WTC11 (cell line): ENCODE measurements at regions not wholly inside any gene's neighbourhood (a gene's known extent, or its start where the extent isn't known, plus 50 kb on each side); places are given as distances from the start of the nearest gene placed in this dataset.

Experiments used
- ATAC-seq: fragments of 200-7000 bp; cut with Tn5 transposase; 2 replicates; pipeline ENCODE4 v1.10.0; 2021; ENCODE audit warnings: mild to moderate bottlenecking, moderate library complexity
- CTCF ChIA-PET: fragments of 300-600 bp; sonication (Branson Sonifier 250); formaldehyde crosslinking; loops from one replicate; lab custom pipeline; 2021; ENCODE audit warnings: antibody characterized with exemption; lab: Charles Lee
- POLR2A ChIA-PET: fragments of 350-600 bp; sonication (Branson Sonifier 250); formaldehyde crosslinking; loops from one replicate; lab custom pipeline; 2021; ENCODE audit warnings: antibody characterized with exemption; lab: Charles Lee
- DNase-seq: peaks from one replicate; pipeline ENCODE4 v3.0.0; 2021; ENCODE audit warnings: low spot score
- H3K27ac Mint-ChIP-seq: 2 replicates; pipeline ENCODE4 v1.8.0; 2021; ENCODE audit warnings: mixed read lengths
- H3K27me3 Mint-ChIP-seq: 2 replicates; pipeline ENCODE4 v1.8.0; 2021; ENCODE audit warnings: low read depth, mild to moderate bottlenecking, moderate library complexity, mixed read lengths
- H3K36me3 Mint-ChIP-seq: 2 replicates; pipeline ENCODE4 v1.8.0; 2021; ENCODE audit warnings: mixed read lengths
- H3K4me1 Mint-ChIP-seq: 2 replicates; pipeline ENCODE4 v1.8.0; 2022; ENCODE audit warnings: mixed read lengths
- H3K4me3 Mint-ChIP-seq: 2 replicates; pipeline ENCODE4 v1.8.0; 2021; ENCODE audit warnings: mild to moderate bottlenecking, moderate library complexity, mixed read lengths
- H3K9me3 Mint-ChIP-seq: 2 replicates; pipeline ENCODE4 v1.8.0; 2021; ENCODE audit warnings: mixed read lengths
- CBFB ChIP-seq: sonication (generic); formaldehyde crosslinking; IDR thresholded peaks from 2 replicates; pipeline ENCODE4 v1.8.1; 2022; ENCODE audit warnings: mild to moderate bottlenecking, low read depth, missing genetic modification reagents
- NFE2L1 ChIP-seq: sonication (generic); formaldehyde crosslinking; IDR thresholded peaks from 2 replicates; pipeline ENCODE4 v1.8.1; 2023; ENCODE audit warnings: missing genetic modification reagents
- NFYB ChIP-seq: sonication (generic); formaldehyde crosslinking; conservative IDR thresholded peaks from 2 replicates; pipeline ENCODE4 v1.8.0; 2022; ENCODE audit warnings: low read depth, missing genetic modification reagents
- SMAD4 ChIP-seq: sonication (generic); formaldehyde crosslinking; IDR thresholded peaks from 2 replicates; pipeline ENCODE4 v1.8.0; 2022; ENCODE audit warnings: mild to moderate bottlenecking, missing genetic modification reagents
- TEAD4 ChIP-seq: sonication (generic); formaldehyde crosslinking; IDR thresholded peaks from 2 replicates; pipeline ENCODE4 v1.8.0; 2022; ENCODE audit warnings: mild to moderate bottlenecking, missing genetic modification reagents
- ZBTB21 ChIP-seq: sonication (generic); formaldehyde crosslinking; IDR thresholded peaks from 2 replicates; pipeline ENCODE4 v1.8.1; 2023; ENCODE audit warnings: mild to moderate bottlenecking, missing genetic modification reagents, borderline replicate concordance
- ZNF138 ChIP-seq: sonication (generic); formaldehyde crosslinking; conservative IDR thresholded peaks from 2 replicates; pipeline ENCODE4 v1.8.1; 2022; ENCODE audit warnings: mild to moderate bottlenecking, moderate library complexity, missing genetic modification reagents
- ZNF232 ChIP-seq: sonication (generic); formaldehyde crosslinking; IDR thresholded peaks from 2 replicates; pipeline ENCODE4 v1.8.0; 2022; ENCODE audit warnings: mild to moderate bottlenecking, missing genetic modification reagents
- TF ChIP-seq, protein P1 (sequence below): fragments of 250-450 bp; sonication (Bioruptor Pico); IDR thresholded peaks from 2 replicates; pipeline ENCODE4 v2.1.2; 2022; ENCODE audit warnings: mild to moderate bottlenecking, moderate library complexity
- TF ChIP-seq, protein P2 (sequence below): sonication (generic); formaldehyde crosslinking; IDR thresholded peaks from 2 replicates; pipeline ENCODE4 v1.8.1; 2022; ENCODE audit warnings: mild to moderate bottlenecking, missing genetic modification reagents, moderate library complexity, borderline replicate concordance
- TF ChIP-seq, protein P3 (sequence below): fragments of 250-450 bp; sonication (Bioruptor Pico); IDR thresholded peaks from 2 replicates; pipeline ENCODE4 v1.9.0; 2021; ENCODE audit warnings: mild to moderate bottlenecking
- TF ChIP-seq, protein P4 (sequence below): sonication (generic); formaldehyde crosslinking; conservative IDR thresholded peaks from 2 replicates; pipeline ENCODE4 v1.8.1; 2023; ENCODE audit warnings: mild to moderate bottlenecking, low read depth, missing genetic modification reagents, moderate library complexity
- TF ChIP-seq, protein P5 (sequence below): sonication (generic); formaldehyde crosslinking; IDR thresholded peaks from 2 replicates; pipeline ENCODE4 v1.8.1; 2023; ENCODE audit warnings: mild to moderate bottlenecking, missing genetic modification reagents, moderate library complexity
- TF ChIP-seq, protein P6 (sequence below): sonication (generic); formaldehyde crosslinking; IDR thresholded peaks from 2 replicates; pipeline ENCODE4 v1.8.0; 2023; ENCODE audit warnings: mild to moderate bottlenecking, missing genetic modification reagents
- TF ChIP-seq, protein P7 (sequence below): sonication (generic); formaldehyde crosslinking; IDR thresholded peaks from 2 replicates; pipeline ENCODE4 v1.8.1; 2023; ENCODE audit warnings: mild to moderate bottlenecking, missing genetic modification reagents, moderate library complexity

DNA sequence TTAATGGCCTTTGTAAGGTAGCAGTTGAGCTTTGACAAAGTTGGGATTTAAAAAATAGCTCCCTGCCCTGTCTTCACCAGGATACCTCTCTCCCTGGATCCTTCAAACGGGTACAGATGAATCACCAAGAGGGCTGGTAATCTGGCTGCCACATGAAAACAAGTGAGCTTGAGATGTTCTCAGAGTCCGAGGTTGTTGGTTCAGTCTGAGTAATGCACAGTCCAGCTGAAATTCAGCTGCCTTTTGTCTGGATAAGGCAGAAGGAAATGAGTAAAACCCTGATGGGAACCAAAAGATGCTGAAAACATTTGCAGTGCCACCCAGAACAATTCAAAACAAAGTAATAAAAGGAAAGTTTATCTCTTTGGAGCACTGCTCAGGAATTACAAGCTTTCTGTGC lies 86.8 kb downstream of the GJA1 start:
- H3K27me3 Mint-ChIP-seq: no peaks in the 10 kb centered on the region
- no peak overlapping the region for H3K4me3 Mint-ChIP-seq
- H3K36me3 Mint-ChIP-seq: no peaks in the 10 kb centered on the region
- TF ChIP-seq NFE2L1 (CRISPR knock-in tag) (no peak), CBFB (CRISPR knock-in tag) (no peak), TEAD4 (no peak), ZNF232 (no peak), ZBTB21 (CRISPR knock-in tag) (no peak), ZNF138 (CRISPR knock-in tag) (no peak), NFYB (CRISPR knock-in tag) (no peak), SMAD4 (CRISPR knock-in tag) (no peak)
- TF ChIP-seq, protein P1, sequence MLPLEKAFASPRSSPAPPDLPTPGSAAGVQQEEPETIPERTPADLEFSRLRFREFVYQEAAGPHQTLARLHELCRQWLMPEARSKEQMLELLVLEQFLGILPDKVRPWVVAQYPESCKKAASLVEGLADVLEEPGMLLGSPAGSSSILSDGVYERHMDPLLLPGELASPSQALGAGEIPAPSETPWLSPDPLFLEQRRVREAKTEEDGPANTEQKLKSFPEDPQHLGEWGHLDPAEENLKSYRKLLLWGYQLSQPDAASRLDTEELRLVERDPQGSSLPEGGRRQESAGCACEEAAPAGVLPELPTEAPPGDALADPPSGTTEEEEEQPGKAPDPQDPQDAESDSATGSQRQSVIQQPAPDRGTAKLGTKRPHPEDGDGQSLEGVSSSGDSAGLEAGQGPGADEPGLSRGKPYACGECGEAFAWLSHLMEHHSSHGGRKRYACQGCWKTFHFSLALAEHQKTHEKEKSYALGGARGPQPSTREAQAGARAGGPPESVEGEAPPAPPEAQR (CRISPR knock-in tag): no peak
- TF ChIP-seq, protein P2, sequence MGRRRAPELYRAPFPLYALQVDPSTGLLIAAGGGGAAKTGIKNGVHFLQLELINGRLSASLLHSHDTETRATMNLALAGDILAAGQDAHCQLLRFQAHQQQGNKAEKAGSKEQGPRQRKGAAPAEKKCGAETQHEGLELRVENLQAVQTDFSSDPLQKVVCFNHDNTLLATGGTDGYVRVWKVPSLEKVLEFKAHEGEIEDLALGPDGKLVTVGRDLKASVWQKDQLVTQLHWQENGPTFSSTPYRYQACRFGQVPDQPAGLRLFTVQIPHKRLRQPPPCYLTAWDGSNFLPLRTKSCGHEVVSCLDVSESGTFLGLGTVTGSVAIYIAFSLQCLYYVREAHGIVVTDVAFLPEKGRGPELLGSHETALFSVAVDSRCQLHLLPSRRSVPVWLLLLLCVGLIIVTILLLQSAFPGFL (CRISPR knock-in tag): no peak
- TF ChIP-seq, protein P3, sequence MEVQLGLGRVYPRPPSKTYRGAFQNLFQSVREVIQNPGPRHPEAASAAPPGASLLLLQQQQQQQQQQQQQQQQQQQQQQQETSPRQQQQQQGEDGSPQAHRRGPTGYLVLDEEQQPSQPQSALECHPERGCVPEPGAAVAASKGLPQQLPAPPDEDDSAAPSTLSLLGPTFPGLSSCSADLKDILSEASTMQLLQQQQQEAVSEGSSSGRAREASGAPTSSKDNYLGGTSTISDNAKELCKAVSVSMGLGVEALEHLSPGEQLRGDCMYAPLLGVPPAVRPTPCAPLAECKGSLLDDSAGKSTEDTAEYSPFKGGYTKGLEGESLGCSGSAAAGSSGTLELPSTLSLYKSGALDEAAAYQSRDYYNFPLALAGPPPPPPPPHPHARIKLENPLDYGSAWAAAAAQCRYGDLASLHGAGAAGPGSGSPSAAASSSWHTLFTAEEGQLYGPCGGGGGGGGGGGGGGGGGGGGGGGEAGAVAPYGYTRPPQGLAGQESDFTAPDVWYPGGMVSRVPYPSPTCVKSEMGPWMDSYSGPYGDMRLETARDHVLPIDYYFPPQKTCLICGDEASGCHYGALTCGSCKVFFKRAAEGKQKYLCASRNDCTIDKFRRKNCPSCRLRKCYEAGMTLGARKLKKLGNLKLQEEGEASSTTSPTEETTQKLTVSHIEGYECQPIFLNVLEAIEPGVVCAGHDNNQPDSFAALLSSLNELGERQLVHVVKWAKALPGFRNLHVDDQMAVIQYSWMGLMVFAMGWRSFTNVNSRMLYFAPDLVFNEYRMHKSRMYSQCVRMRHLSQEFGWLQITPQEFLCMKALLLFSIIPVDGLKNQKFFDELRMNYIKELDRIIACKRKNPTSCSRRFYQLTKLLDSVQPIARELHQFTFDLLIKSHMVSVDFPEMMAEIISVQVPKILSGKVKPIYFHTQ (CRISPR knock-in tag): no peak
- TF ChIP-seq, protein P4, sequence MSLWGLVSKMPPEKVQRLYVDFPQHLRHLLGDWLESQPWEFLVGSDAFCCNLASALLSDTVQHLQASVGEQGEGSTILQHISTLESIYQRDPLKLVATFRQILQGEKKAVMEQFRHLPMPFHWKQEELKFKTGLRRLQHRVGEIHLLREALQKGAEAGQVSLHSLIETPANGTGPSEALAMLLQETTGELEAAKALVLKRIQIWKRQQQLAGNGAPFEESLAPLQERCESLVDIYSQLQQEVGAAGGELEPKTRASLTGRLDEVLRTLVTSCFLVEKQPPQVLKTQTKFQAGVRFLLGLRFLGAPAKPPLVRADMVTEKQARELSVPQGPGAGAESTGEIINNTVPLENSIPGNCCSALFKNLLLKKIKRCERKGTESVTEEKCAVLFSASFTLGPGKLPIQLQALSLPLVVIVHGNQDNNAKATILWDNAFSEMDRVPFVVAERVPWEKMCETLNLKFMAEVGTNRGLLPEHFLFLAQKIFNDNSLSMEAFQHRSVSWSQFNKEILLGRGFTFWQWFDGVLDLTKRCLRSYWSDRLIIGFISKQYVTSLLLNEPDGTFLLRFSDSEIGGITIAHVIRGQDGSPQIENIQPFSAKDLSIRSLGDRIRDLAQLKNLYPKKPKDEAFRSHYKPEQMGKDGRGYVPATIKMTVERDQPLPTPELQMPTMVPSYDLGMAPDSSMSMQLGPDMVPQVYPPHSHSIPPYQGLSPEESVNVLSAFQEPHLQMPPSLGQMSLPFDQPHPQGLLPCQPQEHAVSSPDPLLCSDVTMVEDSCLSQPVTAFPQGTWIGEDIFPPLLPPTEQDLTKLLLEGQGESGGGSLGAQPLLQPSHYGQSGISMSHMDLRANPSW (CRISPR knock-in tag): no peak
- TF ChIP-seq, protein P5, sequence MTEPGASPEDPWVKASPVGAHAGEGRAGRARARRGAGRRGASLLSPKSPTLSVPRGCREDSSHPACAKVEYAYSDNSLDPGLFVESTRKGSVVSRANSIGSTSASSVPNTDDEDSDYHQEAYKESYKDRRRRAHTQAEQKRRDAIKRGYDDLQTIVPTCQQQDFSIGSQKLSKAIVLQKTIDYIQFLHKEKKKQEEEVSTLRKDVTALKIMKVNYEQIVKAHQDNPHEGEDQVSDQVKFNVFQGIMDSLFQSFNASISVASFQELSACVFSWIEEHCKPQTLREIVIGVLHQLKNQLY (CRISPR knock-in tag): no peak
- TF ChIP-seq, protein P6, sequence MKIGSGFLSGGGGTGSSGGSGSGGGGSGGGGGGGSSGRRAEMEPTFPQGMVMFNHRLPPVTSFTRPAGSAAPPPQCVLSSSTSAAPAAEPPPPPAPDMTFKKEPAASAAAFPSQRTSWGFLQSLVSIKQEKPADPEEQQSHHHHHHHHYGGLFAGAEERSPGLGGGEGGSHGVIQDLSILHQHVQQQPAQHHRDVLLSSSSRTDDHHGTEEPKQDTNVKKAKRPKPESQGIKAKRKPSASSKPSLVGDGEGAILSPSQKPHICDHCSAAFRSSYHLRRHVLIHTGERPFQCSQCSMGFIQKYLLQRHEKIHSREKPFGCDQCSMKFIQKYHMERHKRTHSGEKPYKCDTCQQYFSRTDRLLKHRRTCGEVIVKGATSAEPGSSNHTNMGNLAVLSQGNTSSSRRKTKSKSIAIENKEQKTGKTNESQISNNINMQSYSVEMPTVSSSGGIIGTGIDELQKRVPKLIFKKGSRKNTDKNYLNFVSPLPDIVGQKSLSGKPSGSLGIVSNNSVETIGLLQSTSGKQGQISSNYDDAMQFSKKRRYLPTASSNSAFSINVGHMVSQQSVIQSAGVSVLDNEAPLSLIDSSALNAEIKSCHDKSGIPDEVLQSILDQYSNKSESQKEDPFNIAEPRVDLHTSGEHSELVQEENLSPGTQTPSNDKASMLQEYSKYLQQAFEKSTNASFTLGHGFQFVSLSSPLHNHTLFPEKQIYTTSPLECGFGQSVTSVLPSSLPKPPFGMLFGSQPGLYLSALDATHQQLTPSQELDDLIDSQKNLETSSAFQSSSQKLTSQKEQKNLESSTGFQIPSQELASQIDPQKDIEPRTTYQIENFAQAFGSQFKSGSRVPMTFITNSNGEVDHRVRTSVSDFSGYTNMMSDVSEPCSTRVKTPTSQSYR: no peak
- TF ChIP-seq, protein P7, sequence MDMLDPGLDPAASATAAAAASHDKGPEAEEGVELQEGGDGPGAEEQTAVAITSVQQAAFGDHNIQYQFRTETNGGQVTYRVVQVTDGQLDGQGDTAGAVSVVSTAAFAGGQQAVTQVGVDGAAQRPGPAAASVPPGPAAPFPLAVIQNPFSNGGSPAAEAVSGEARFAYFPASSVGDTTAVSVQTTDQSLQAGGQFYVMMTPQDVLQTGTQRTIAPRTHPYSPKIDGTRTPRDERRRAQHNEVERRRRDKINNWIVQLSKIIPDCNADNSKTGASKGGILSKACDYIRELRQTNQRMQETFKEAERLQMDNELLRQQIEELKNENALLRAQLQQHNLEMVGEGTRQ: no peak
- TF ChIP-seq, all 79 proteins: peak for 0
- ChIA-PET POLR2A (no interaction called here), CTCF (interaction anchor here (0.6 to 1.1 kb wide), 3 partner anchors 35 to 327 kb away, joined by 3 read pairs; no protein-coding TSS in a partner anchor)
- DNase-seq (no peak), ATAC-seq (no peak)
- Mint-ChIP-seq H3K4me1 (peaks cover 42% of the 10 kb centered on the region), H3K9me3 (no peaks in the 10 kb centered on the region), H3K27ac (no peak overlapping the region)
